IPS-18c (cell line): ENCODE measurements at regions not wholly inside any gene's neighbourhood (a gene's known extent, or its start where the extent isn't known, plus 50 kb on each side); places are given as distances from the start of the nearest gene placed in this dataset.

Experiments
- H3K4me3 ChIP-seq: 2 replicates; pipeline ENCODE4 v1.7.0; 2013; ENCODE audit warnings: low read depth, mild to moderate bottlenecking, low read length, moderate library complexity; ENCODE audit not compliant: insufficient read depth
- H3K9me3 ChIP-seq: one replicate; pipeline ENCODE4 v1.6.1; 2013; ENCODE audit warnings: mild to moderate bottlenecking, low read length, moderate library complexity; ENCODE audit not compliant: control insufficient read depth, insufficient read depth

DNA sequence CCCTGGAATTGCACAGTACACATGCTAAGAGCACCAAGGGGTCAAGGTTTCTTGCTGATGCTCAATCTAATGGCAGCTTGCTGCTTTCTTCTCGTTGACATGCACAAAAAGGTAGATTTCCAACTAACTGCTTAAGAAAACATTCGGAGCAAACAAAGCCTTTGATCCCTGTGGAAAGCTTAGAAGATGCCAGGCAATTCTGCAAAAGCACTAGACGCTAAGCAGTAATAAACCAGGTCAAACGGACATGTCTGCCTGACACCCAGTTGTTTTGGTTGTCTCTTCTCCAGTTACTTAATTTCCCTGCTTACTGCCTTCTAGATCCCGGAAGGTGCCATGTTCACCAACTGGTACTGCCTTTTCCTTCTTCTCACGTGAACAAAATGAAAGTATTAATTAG, 100.5 kb upstream of the TMCC3 start:
- Histone ChIP-seq H3K9me3 (no peaks in the 10 kb centered on the region), H3K4me3 (no peak overlapping the region)

GRCh38 chr12:94749890-94750289, 99.5 kb upstream of the TMCC3 start:
- H3K4me3 ChIP-seq: no peak overlapping the region
- H3K9me3 ChIP-seq: no peaks in the 10 kb centered on the region

GRCh38 chr12:94749455-94749854, 99.1 kb upstream of the TMCC3 start:
- Histone ChIP-seq H3K9me3 (no peaks in the 10 kb centered on the region), H3K4me3 (no peak overlapping the region)

GRCh38 chr12:94748726-94749421, 98.5 kb upstream of the TMCC3 start:
- no peak overlapping the region for H3K4me3 ChIP-seq
- no peaks in the 10 kb centered on the region for H3K9me3 ChIP-seq

DNA sequence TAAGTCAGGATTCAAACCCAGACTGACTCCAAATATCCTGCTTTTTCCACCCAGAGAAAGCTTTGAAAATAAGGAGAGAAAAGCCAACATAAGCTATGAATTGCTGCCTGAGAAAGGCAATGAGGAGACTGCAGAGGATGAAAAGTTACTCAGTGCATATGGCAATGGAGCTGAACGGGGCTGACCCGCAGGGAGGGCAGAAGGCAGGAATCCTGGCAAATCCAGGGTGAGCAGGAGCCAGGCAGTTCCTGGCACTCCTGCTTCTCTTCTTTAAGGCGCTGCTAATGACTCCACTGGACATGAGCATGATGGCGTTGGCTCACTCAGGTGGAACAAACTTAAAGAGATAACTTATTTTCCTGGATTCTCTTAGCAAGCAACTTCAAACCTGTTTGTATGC, 95.2 kb upstream of the TMCC3 start:
- H3K4me3 ChIP-seq: no peak overlapping the region
- H3K9me3 ChIP-seq: no peaks in the 10 kb centered on the region

DNA sequence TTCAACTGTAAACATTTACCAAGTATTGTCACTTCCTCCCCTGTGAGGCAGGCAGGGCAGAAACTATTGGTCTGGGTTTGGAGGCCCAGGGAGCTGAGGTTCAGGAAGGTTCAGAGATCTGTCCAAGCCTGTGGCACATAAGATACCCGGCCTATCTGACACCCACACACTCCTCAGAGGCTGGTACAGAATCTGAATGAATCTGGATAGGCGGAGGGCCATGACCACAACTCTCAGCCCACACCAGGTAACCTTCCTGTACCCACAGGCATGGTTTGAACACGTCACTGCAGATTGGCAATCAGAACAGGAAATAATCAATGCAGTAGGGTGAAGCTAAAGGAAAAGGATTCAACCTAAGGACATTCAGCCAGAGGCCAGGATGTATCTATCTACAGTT, 92.8 kb upstream of the TMCC3 start:
- Histone ChIP-seq H3K9me3 (no peaks in the 10 kb centered on the region), H3K4me3 (no peak overlapping the region)

- Histone ChIP-seq H3K4me3 (no peak overlapping the region), H3K9me3 (no peaks in the 10 kb centered on the region)
Observed at GRCh38 chr12:94740601-94741362, 90.4 kb upstream of the TMCC3 start.

- Histone ChIP-seq H3K9me3 (no peaks in the 10 kb centered on the region), H3K4me3 (no peak overlapping the region)
Observed at GRCh38 chr12:94736820-94737219, 86.5 kb upstream of the TMCC3 start.

GRCh38 chr12:94736004-94736403, 85.6 kb upstream of the TMCC3 start:
- no peaks in the 10 kb centered on the region for H3K9me3 ChIP-seq
- no peak overlapping the region for H3K4me3 ChIP-seq

GRCh38 chr12:94733727-94734126, 83.4 kb upstream of the TMCC3 start:
- H3K9me3 ChIP-seq: no peaks in the 10 kb centered on the region
- no peak overlapping the region for H3K4me3 ChIP-seq

GRCh38 chr12:94732367-94732990, 82.1 kb upstream of the TMCC3 start:
- Histone ChIP-seq H3K4me3 (no peak overlapping the region), H3K9me3 (no peaks in the 10 kb centered on the region)

- Histone ChIP-seq H3K9me3 (no peaks in the 10 kb centered on the region), H3K4me3 (no peak overlapping the region)
Observed at GRCh38 chr12:94731733-94732360, 81.5 kb upstream of the TMCC3 start.

DNA sequence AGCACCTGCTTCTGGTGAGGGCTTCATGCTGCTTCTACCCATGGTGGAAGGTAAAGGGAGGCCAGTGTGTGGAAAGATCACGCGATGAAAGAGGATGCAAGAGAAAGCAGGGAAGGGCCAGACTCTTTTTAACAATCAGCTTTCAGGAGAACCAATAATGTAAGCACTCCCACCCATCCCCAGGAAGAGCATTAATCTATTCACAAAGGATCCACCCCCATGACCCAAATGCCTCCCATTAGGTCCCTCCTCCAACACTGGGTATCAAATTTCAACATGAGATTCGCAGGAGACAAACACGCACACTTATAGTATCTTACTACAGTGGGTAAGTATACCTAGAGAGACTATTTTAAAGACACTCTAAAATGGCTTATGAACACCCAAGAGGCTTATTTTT, 80.5 kb upstream of the TMCC3 start:
- H3K9me3 ChIP-seq: no peaks in the 10 kb centered on the region

DNA sequence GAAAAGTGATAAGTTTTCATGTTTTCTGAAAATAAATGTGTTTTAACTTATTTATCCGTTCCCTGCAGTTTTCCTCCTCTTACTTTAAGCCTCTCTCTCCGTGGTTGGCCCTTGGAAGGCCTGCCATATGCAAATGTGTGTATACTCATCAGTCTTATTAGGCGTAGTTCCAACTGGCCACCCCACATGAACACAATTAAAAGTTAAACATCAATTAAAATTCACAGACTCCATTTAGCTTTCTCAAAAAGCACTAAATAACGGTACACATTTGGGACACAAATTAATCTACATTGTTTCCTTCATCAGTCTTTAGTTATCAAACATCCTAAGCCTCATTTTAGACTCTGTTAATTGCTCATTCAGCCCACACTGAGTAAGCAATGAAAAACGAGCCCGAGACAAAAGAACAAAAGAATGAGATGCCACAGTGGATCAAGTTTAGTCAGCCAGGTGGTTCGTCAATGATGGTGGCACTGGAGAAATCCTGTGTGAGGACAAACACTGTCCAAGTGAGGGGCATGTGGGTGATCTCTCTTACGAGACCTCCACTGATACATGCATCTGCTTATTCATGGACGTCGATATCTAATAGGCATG, 76.0 kb upstream of the TMCC3 start:
- Histone ChIP-seq H3K9me3 (no peaks in the 10 kb centered on the region), H3K4me3 (no peak overlapping the region)

More for the DNA sequence above, 80.5 kb upstream of the TMCC3 start:
- H3K4me3 ChIP-seq: no peak overlapping the region

- no peak overlapping the region for H3K4me3 ChIP-seq
- H3K9me3 ChIP-seq: no peaks in the 10 kb centered on the region
Observed at GRCh38 chr12:94725375-94726168, 75.2 kb upstream of the TMCC3 start.

- H3K4me3 ChIP-seq: no peak overlapping the region
- H3K9me3 ChIP-seq: no peaks in the 10 kb centered on the region
Observed at GRCh38 chr12:94722664-94723063, 72.3 kb upstream of the TMCC3 start.

GRCh38 chr12:94721173-94721572, 70.8 kb upstream of the TMCC3 start:
- Histone ChIP-seq H3K9me3 (no peaks in the 10 kb centered on the region), H3K4me3 (no peak overlapping the region)
